A549 (cell line): ENCODE measurements at regions not wholly inside any gene's neighbourhood (a gene's known extent, or its start where the extent isn't known, plus 50 kb on each side); places are given as distances from the start of the nearest gene placed in this dataset.

ENCODE experiments used
- ATAC-seq, 2 experiments: fragments of 200-7000 bp in 1 of 2; fragments of >200 bp in 1 of 2; cut with Nextera tagmentation in 1 of 2; cut with Tn5 transposase in 1 of 2; 3 replicates each; pipeline versions ENCODE4 v1.8.0 to v1.9.1; 2018 to 2020; ENCODE audit warnings: mild to moderate bottlenecking in 1 of 2, moderate library complexity in 1 of 2
- CTCF ChIA-PET: fragments of 300-600 bp; sonication (Branson Sonifier 250); formaldehyde crosslinking; extraction: SDS; loops from one replicate; lab custom pipeline; 2021; ENCODE audit warnings: antibody characterized with exemption, inconsistent platforms; lab: Yijun Ruan, JAX
- POLR2A ChIA-PET: fragments of 350-600 bp; formaldehyde crosslinking; extraction: SDS; loops from one replicate; lab custom pipeline; 2021; ENCODE audit warnings: antibody characterized with exemption, inconsistent platforms; lab: Yijun Ruan, JAX
- DNase-seq, 2 experiments: peaks; one replicate each; pipeline versions ENCODE4 v3.0.0 to v3.0.0-alpha.2; 2011 to 2016; ENCODE audit warnings: low read depth in 1 of 2, low spot score in 1 of 2
- FAIRE-seq: peaks from 2 replicates; lab custom pipeline; 2011; peaks lifted over from hg19 to GRCh38; lab: Jason Lieb, UNC
- H3K27ac ChIP-seq, 2 experiments: fragments of >200 bp; sonication (Bioruptor Twin); formaldehyde crosslinking; 3 replicates each; pipeline ENCODE4 v1.5.1; 2016 to 2017
- H3K4me1 ChIP-seq: fragments of >200 bp; sonication (Bioruptor Twin); formaldehyde crosslinking; 3 replicates; pipeline ENCODE4 v1.6.1; 2016
- H3K4me2 ChIP-seq: fragments of >200 bp; sonication (Bioruptor Twin); formaldehyde crosslinking; 3 replicates; pipeline ENCODE4 v1.6.1; 2016
- H3K4me3 ChIP-seq: fragments of >200 bp; sonication (Bioruptor Twin); formaldehyde crosslinking; 3 replicates; pipeline ENCODE4 v1.5.1; 2016
- H3K9me3 ChIP-seq: fragments of >200 bp; sonication (Bioruptor Twin); formaldehyde crosslinking; 3 replicates; pipeline ENCODE4 v1.6.1; 2016
- CBX2 ChIP-seq: fragments of 200-600 bp; sonication (generic); IDR thresholded peaks from 2 replicates; pipeline ENCODE4 v1.6.1; 2016; ENCODE audit warnings: low read depth, mild to moderate bottlenecking, borderline replicate concordance
- CBX8 ChIP-seq: fragments of 200-600 bp; sonication (generic); IDR thresholded peaks from 2 replicates; pipeline ENCODE4 v1.6.1; 2016
- CEBPB ChIP-seq, 2 experiments: fragments of >200 bp in 1 of 2; sonication (Bioruptor Twin) in 1 of 2; formaldehyde crosslinking in 1 of 2; IDR thresholded peaks; 2 replicates each; pipeline ENCODE4 v1.6.1; 2012 to 2016
- CHD2 ChIP-seq: fragments of 150-350 bp; IDR thresholded peaks from 2 replicates; pipeline ENCODE4 v1.6.1; 2014; ENCODE audit warnings: low read length; ENCODE audit not compliant: partially characterized antibody
- ESRRA ChIP-seq: fragments of 150-350 bp; IDR thresholded peaks from 2 replicates; pipeline ENCODE4 v1.6.1; 2014; ENCODE audit warnings: mild to moderate bottlenecking, low read length, borderline replicate concordance
- FOSB ChIP-seq: fragments of 250-450 bp; sonication (Bioruptor Pico); IDR thresholded peaks from 2 replicates; pipeline ENCODE4 v1.5.0; 2020; ENCODE audit warnings: mild to moderate bottlenecking, moderate library complexity
- GATA3 ChIP-seq: IDR thresholded peaks from 2 replicates; pipeline ENCODE4 v1.6.1; 2012; ENCODE audit warnings: borderline replicate concordance
- HOXB13 ChIP-seq: fragments of 250-450 bp; sonication (Bioruptor Pico); IDR thresholded peaks from 2 replicates; pipeline ENCODE4 v1.5.0; 2020; ENCODE audit warnings: low read depth, mild to moderate bottlenecking, moderate library complexity
- HOXB5 ChIP-seq: fragments of 250-450 bp; sonication (Bioruptor Pico); IDR thresholded peaks from 2 replicates; pipeline ENCODE4 v1.5.0; 2020; ENCODE audit warnings: mild to moderate bottlenecking, moderate library complexity
- JUN ChIP-seq, 2 experiments: fragments of >200 bp; sonication (Bioruptor Twin); formaldehyde crosslinking; IDR thresholded peaks; 2 replicates in 1 of 2; 3 replicates in 1 of 2; pipeline ENCODE4 v1.6.1; 2016 to 2017
- JUNB ChIP-seq: fragments of >200 bp; sonication (Bioruptor Twin); formaldehyde crosslinking; IDR thresholded peaks from 2 replicates; pipeline ENCODE4 v1.6.1; 2016
- KDM1A ChIP-seq: fragments of 200-600 bp; sonication (generic); IDR thresholded peaks from 2 replicates; pipeline ENCODE4 v1.6.1; 2016; ENCODE audit warnings: low read depth, mild to moderate bottlenecking
- MAZ ChIP-seq: fragments of 150-350 bp; IDR thresholded peaks from 2 replicates; pipeline ENCODE4 v1.6.1; 2014; ENCODE audit warnings: antibody characterized with exemption, low read depth, low read length, borderline replicate concordance
- MYC ChIP-seq: IDR thresholded peaks from 2 replicates; pipeline ENCODE4 v1.6.1; 2012; ENCODE audit warnings: mild to moderate bottlenecking, inconsistent platforms, low read length, improper control_type of control experiment, borderline replicate concordance
- PHF8 ChIP-seq: fragments of 200-600 bp; sonication (generic); IDR thresholded peaks from 2 replicates; pipeline ENCODE4 v1.6.1; 2016; ENCODE audit warnings: low read depth, mild to moderate bottlenecking, antibody characterized with exemption, moderate library complexity, borderline replicate concordance
- POLR2AphosphoS2 ChIP-seq: conservative IDR thresholded peaks from 2 replicates; pipeline ENCODE4 v1.6.1; 2012; ENCODE audit warnings: low read length, improper control_type of control experiment, inconsistent platforms
- RARB ChIP-seq: fragments of 250-450 bp; sonication (Bioruptor Pico); IDR thresholded peaks from 2 replicates; pipeline ENCODE4 v1.8.0; 2021; ENCODE audit warnings: mild to moderate bottlenecking, moderate library complexity
- SREBF2 ChIP-seq: fragments of 450-650 bp; IDR thresholded peaks from 2 replicates; pipeline ENCODE4 v1.6.1; 2014; ENCODE audit warnings: mild to moderate bottlenecking, moderate library complexity
- ZFP36 ChIP-seq: fragments of 450-650 bp; IDR thresholded peaks from 2 replicates; pipeline ENCODE4 v1.6.1; 2014; ENCODE audit warnings: borderline replicate concordance; ENCODE audit not compliant: partially characterized antibody
- ZSCAN20 ChIP-seq: fragments of 250-450 bp; sonication (Bioruptor Pico); IDR thresholded peaks from 2 replicates; pipeline ENCODE4 v1.8.0; 2022; ENCODE audit warnings: mild to moderate bottlenecking, moderate library complexity
- WGBS: methylation state at CpG from one replicate; pipeline ENCODE4 v1.1.6; 2017; ENCODE audit errors: missing lambda C conversion rate; 5-methylcytosine and 5-hydroxymethylcytosine counted together
- TF ChIP-seq, protein P1 (sequence below): IDR thresholded peaks from 2 replicates; pipeline ENCODE4 v1.6.1; 2012
- TF ChIP-seq, protein P2 (sequence below): fragments of 250-450 bp; sonication (Bioruptor Pico); IDR thresholded peaks from 2 replicates; pipeline ENCODE4 v1.5.0; 2021; ENCODE audit warnings: mild to moderate bottlenecking, moderate library complexity, borderline replicate concordance
- TF ChIP-seq, protein P3 (sequence below): IDR thresholded peaks from 2 replicates; pipeline ENCODE4 v1.6.1; 2012
- TF ChIP-seq, protein P4 (sequence below): fragments of >200 bp; sonication (Bioruptor Twin); formaldehyde crosslinking; IDR thresholded peaks from 3 replicates; pipeline ENCODE4 v1.6.1; 2016
- TF ChIP-seq, protein P5 (sequence below): fragments of 250-450 bp; sonication (Bioruptor Pico); IDR thresholded peaks from 2 replicates; pipeline ENCODE4 v1.5.0; 2020; ENCODE audit warnings: low read depth, mild to moderate bottlenecking, moderate library complexity

DNA sequence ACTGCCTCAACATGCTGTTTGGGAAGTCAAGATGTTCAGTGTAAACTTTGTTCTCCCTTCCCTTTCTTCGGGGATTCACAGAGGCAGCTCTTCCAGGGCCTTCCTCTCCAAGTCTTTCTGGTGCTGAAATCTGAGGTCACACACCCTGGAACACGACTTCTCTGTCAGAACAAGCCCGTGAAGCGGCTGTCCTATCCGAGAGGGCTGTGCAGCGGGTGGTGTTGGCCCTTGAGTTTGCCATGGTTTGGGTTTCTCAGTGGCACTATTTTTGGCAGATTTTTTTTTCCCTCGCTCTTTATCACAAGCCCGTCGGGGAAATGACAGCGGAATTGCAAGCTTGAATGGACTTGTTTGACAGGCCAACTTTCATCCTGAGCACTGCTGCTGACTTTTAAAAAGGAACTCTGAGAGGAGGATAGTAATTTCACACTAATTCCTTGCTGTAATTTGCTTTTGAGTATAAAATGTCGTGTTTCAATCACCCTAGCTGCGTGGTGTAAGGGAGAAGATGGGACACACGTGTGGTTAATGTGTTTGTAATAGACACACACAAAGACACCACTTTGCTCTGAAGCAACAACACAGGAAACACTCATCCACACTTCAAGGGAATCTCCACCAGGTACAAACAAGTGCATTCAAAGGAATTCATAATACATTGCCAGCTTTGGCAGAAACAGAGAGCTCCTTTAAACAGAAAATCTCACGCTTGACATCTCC, 60.1 kb upstream of the TARBP1 start:
- no peaks in the 10 kb centered on the region for H3K9me3 ChIP-seq
- ChIA-PET CTCF (interaction anchor here (0.7 to 1.5 kb wide), 3 partner anchors 9 to 40 kb away, joined by 3 to 4 read pairs (median 3); no protein-coding TSS in a partner anchor), POLR2A (no interaction called here)
- no peak for DNase-seq
- H3K4me1 ChIP-seq, result peaks cover 34% of the 10 kb centered on the region
- whole genome bisulfite sequencing, result 85% methylated on average over 14 of the region's 14 CpGs
- no peak for FAIRE-seq
- ATAC-seq, result no peak
- H3K4me3 ChIP-seq, result no peak overlapping the region
- H3K4me2 ChIP-seq, result no peak overlapping the region
- H3K27ac ChIP-seq, result peak overlapping the region; percentile 6 to 60; a peak in 3 of 6 replicates
- TF ChIP-seq, protein P1, sequence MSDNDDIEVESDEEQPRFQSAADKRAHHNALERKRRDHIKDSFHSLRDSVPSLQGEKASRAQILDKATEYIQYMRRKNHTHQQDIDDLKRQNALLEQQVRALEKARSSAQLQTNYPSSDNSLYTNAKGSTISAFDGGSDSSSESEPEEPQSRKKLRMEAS, result no peak
- no peak for TF ChIP-seq HOXB13
- TF ChIP-seq, protein P2, sequence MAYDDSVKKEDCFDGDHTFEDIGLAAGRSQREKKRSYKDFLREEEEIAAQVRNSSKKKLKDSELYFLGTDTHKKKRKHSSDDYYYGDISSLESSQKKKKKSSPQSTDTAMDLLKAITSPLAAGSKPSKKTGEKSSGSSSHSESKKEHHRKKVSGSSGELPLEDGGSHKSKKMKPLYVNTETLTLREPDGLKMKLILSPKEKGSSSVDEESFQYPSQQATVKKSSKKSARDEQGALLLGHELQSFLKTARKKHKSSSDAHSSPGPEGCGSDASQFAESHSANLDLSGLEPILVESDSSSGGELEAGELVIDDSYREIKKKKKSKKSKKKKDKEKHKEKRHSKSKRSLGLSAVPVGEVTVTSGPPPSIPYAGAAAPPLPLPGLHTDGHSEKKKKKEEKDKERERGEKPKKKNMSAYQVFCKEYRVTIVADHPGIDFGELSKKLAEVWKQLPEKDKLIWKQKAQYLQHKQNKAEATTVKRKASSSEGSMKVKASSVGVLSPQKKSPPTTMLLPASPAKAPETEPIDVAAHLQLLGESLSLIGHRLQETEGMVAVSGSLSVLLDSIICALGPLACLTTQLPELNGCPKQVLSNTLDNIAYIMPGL, result no peak

DNA sequence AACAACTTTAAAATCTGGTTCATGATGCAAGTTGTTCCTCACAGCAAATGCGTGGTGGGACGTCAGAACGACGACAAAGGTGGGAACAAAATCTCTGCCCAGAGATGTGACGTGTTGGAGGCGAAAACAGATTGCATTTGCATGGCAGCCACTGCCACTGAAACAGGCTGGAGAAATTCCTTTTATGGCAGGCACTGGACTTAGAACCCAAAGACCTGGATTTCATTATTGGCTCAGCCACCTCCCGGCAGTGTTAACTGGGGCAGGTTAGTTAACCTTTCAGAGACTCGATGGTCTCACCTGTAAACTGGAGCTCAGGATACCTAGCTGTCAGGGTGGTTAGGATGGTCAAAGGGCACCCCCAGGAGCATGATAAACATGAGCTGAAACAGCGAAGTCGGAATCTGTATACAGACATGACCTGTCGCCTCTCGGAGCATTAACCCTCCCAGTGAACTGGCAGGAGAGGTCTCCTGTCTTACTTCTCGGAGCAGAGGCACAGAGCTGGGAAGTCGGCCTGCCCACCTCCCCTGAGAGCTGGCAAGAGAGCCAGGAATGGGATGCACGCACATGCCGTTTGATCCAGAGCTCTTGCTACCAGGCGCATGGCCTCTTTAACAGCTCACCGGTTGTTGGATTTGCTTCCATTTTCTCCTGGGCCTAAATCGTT, 59.2 kb upstream of the TARBP1 start:
- Histone ChIP-seq H3K4me2 (no peak overlapping the region), H3K27ac (peak overlapping the region in 1 of 2 experiments; percentile 39; a peak in 3 of 6 replicates), H3K9me3 (no peaks in the 10 kb centered on the region), H3K4me1 (peaks cover 34% of the 10 kb centered on the region), H3K4me3 (no peak overlapping the region)
- ChIA-PET POLR2A (interaction anchor here (0.5 kb wide), 1 partner anchor 607 kb away, joined by 3 read pairs; no protein-coding TSS in a partner anchor), CTCF (interaction anchor here (0.7 to 1.5 kb wide), 5 partner anchors 8 to 51 kb away, joined by 3 read pairs; no protein-coding TSS in a partner anchor)
- WGBS, result 76% methylated on average over 19 of the region's 19 CpGs
- TF ChIP-seq PHF8, result no peak
- no peak for TF ChIP-seq CHD2
- TF ChIP-seq, protein P3, sequence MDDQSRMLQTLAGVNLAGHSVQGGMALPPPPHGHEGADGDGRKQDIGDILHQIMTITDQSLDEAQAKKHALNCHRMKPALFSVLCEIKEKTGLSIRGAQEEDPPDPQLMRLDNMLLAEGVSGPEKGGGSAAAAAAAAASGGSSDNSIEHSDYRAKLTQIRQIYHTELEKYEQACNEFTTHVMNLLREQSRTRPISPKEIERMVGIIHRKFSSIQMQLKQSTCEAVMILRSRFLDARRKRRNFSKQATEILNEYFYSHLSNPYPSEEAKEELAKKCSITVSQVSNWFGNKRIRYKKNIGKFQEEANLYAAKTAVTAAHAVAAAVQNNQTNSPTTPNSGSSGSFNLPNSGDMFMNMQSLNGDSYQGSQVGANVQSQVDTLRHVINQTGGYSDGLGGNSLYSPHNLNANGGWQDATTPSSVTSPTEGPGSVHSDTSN, result no peak
- no peak for TF ChIP-seq GATA3
- TF ChIP-seq SREBF2, result no peak
- TF ChIP-seq FOSB (CRISPR knock-in tag), result no peak
- no peak for TF ChIP-seq ESRRA
- TF ChIP-seq JUNB, result no peak
- TF ChIP-seq CEBPB (IDR thresholded peaks at IDR 0.05), result no peak
- no peak for TF ChIP-seq ZSCAN20
- FAIRE-seq (no peak), ATAC-seq (no peak), DNase-seq (no peak)

DNA sequence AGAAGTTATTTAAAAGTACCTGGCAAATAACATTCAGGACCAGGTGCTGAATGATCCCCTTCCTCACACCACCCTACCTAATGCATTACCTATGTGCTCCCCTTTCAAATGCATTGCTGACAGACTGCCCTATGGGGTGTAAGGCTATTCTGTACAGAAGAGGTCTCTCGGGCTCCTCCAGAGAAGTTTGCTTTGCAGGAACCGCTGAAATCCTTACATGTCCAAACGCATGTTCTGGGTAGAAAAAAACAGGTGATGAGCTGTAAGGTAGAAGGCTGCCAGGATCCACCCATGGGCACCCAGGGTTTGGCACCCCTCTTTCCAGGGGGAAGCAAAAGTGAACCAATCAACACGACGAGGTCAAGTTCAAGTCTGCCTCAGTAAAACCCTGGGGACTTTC, 58.3 kb upstream of the TARBP1 start:
- Histone ChIP-seq H3K4me1 (peaks cover 27% of the 10 kb centered on the region), H3K9me3 (no peaks in the 10 kb centered on the region), H3K4me2 (no peak overlapping the region), H3K4me3 (no peak overlapping the region), H3K27ac (peak overlapping the region in 1 of 2 experiments; percentile 39; a peak in 2 of 6 replicates)
- ChIA-PET CTCF (interaction anchor here (0.8 to 1.3 kb wide), 2 partner anchors 16 to 23 kb away, joined by 3 read pairs; no protein-coding TSS in a partner anchor), POLR2A (no interaction called here)
- no peak for TF ChIP-seq MAZ
- no peak for TF ChIP-seq ESRRA
- no peak for TF ChIP-seq JUN (IDR thresholded peaks at IDR 0.05)
- TF ChIP-seq POLR2AphosphoS2, result no peak
- no peak for TF ChIP-seq HOXB5 (CRISPR knock-in tag)
- TF ChIP-seq CBX8, result no peak
- TF ChIP-seq, protein P4, sequence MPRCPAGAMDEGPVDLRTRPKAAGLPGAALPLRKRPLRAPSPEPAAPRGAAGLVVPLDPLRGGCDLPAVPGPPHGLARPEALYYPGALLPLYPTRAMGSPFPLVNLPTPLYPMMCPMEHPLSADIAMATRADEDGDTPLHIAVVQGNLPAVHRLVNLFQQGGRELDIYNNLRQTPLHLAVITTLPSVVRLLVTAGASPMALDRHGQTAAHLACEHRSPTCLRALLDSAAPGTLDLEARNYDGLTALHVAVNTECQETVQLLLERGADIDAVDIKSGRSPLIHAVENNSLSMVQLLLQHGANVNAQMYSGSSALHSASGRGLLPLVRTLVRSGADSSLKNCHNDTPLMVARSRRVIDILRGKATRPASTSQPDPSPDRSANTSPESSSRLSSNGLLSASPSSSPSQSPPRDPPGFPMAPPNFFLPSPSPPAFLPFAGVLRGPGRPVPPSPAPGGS, result no peak
- no peak for TF ChIP-seq RARB
- TF ChIP-seq, protein P5, sequence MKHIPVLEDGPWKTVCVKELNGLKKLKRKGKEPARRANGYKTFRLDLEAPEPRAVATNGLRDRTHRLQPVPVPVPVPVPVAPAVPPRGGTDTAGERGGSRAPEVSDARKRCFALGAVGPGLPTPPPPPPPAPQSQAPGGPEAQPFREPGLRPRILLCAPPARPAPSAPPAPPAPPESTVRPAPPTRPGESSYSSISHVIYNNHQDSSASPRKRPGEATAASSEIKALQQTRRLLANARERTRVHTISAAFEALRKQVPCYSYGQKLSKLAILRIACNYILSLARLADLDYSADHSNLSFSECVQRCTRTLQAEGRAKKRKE, result no peak
- no peak for TF ChIP-seq MYC
- no peak for TF ChIP-seq KDM1A
- no peak for TF ChIP-seq ZFP36
- TF ChIP-seq PHF8, result no peak
- no peak for TF ChIP-seq CBX2
- no peak for FAIRE-seq
- WGBS, result 87% methylated on average over 5 of the region's 5 CpGs
- ATAC-seq, result no peak
- DNase-seq, result no peak
